22Rv1 (cell line): ENCODE measurements at regions not wholly inside any gene's neighbourhood (a gene's known extent, or its start where the extent isn't known, plus 50 kb on each side); places are given as distances from the start of the nearest gene placed in this dataset.
"Not testable (repeated sequence)": the region's sequence is repeated elsewhere in the genome, so short reads cannot be mapped to it uniquely, and the experiment has no call there.

Experiments
- H3K27ac ChIP-seq: fragments of 450-650 bp; 2 replicates; pipeline ENCODE4 v1.5.1; 2017
- ZFX ChIP-seq: fragments of 450-650 bp; IDR thresholded peaks from 2 replicates; pipeline ENCODE4 v1.6.1; 2017; ENCODE audit warnings: antibody characterized with exemption, borderline replicate concordance
- TF ChIP-seq, protein P1 (sequence below): fragments of 450-650 bp; IDR thresholded peaks from 2 replicates; pipeline ENCODE4 v1.5.1; 2017; ENCODE audit warnings: mild to moderate bottlenecking

DNA sequence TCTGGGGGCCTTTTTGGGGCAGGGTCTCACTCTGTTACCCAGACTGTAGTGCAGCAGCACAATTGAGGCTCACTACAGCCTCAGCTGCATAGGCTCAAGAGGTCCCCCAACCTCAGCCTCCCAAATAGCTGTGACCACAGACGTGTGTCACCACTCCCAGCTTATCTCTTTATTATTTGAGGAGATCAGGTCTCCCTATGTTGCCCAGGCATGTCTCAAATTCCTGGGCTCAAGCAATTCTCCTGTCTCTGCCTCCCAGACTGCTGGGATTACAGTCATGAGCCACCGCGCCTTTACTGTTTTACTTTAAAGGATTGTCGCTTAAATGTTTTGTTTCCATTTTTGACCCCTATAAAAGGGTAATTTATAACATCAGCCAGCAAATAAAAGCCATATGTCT, 502.6 kb upstream of the AUTS2 start:
- TF ChIP-seq, protein P1, sequence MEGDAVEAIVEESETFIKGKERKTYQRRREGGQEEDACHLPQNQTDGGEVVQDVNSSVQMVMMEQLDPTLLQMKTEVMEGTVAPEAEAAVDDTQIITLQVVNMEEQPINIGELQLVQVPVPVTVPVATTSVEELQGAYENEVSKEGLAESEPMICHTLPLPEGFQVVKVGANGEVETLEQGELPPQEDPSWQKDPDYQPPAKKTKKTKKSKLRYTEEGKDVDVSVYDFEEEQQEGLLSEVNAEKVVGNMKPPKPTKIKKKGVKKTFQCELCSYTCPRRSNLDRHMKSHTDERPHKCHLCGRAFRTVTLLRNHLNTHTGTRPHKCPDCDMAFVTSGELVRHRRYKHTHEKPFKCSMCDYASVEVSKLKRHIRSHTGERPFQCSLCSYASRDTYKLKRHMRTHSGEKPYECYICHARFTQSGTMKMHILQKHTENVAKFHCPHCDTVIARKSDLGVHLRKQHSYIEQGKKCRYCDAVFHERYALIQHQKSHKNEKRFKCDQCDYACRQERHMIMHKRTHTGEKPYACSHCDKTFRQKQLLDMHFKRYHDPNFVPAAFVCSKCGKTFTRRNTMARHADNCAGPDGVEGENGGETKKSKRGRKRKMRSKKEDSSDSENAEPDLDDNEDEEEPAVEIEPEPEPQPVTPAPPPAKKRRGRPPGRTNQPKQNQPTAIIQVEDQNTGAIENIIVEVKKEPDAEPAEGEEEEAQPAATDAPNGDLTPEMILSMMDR, result no peak
- no peak for TF ChIP-seq ZFX
- H3K27ac ChIP-seq, result no peak overlapping the region

DNA sequence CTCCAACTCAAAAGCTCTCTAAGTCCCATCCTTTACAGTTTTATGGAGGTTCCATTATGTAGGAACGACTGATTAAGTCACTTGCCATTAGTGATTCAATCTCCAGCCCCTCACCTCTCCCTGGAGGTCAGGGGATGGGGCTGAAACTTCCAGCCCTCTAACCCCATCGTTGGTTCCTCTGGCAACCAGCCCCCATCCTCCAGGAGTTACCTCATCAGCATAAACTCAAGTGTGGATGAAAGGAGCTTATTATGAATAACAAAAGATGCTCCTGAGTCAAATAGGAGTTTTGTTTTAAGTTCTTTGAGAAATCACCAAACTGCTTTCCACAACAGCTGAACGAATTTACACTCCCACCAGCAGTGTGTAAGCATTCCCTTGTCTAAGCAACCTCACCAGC, 494.3 kb upstream of the AUTS2 start:
- no peak for TF ChIP-seq ZFX
- TF ChIP-seq, protein P1, result no peak

DNA sequence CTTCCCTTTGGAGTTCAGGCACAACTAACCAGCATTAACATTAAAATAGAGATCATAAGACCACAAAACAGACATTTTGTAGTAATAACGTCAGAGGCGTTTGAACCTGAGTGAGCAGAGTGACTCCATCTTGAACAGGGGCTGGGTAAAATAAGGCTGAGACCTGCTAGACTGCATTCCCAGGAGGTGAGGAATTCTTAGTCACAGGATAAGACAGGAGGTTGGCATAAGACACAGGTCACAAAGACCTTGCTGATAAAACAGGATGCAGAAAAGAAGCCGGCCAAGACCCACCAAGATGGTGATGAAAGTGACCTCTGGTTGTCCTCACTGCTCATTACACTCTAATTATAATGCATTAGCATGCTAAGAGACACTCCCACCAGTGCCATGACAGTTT, 493.2 kb upstream of the AUTS2 start:
- H3K27ac ChIP-seq, result no peak overlapping the region
- TF ChIP-seq, protein P1, result no peak
- TF ChIP-seq ZFX, result no peak

More for the DNA sequence above, 494.3 kb upstream of the AUTS2 start:
- H3K27ac ChIP-seq, result no peak overlapping the region

DNA sequence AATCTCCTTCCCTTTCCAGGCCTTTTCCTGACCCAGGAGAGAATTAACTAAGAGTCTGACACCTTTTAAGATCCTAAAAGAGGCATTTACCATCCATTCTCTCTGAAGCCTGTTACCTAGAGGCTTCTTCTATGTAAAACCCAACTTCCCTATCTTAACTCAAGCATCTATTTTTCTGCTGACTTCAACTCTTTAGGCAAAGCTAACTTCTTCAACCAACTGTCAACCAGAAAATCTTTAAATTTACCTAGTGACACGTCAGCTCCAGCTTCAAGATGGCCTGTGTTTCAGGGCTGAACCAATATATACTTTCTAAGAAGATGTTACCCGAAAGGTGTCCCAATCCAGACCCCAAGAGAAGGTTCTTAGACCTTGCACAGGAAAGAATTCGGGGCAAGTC, 492.3 kb upstream of the AUTS2 start:
- TF ChIP-seq ZFX, result no peak
- TF ChIP-seq, protein P1, result no peak
- H3K27ac ChIP-seq, result no peak overlapping the region

- not testable (repeated sequence) for H3K27ac ChIP-seq
These were observed 491.8 kb upstream of the AUTS2 start for GRCh38 chr7:69106449-69106848.

- H3K27ac ChIP-seq, result not testable (repeated sequence)
These were observed 491.3 kb upstream of the AUTS2 start for GRCh38 chr7:69106946-69107345.

- no peak for TF ChIP-seq ZFX
- TF ChIP-seq, protein P1, result no peak
- no peak overlapping the region for H3K27ac ChIP-seq
These were observed 490.2 kb upstream of the AUTS2 start for GRCh38 chr7:69108097-69108496.

GRCh38 chr7:69109246-69109645, 489.0 kb upstream of the AUTS2 start:
- no peak overlapping the region for H3K27ac ChIP-seq
- TF ChIP-seq ZFX, result no peak
- TF ChIP-seq, protein P1, result no peak

DNA sequence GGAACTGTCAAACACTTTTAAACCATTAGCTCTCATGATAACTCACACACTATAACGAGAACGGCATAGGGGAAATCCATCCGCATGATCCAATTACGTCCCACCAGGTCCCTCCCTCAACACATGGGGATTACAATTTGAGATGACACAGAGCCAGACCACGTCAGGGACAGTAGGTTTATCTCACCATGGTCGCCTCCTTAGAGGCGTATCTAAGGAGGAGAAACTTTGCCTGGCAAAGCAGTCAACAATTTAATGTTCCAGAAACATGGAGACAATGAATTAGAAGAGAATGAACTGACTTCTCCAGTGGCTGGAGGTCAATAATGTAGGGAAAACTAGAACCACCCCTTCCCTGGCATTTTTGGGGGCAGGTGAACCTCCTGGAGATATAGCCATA, 488.4 kb upstream of the AUTS2 start:
- no peak for TF ChIP-seq ZFX
- TF ChIP-seq, protein P1, result no peak
- no peak overlapping the region for H3K27ac ChIP-seq
